ENCODE measurements at regions not wholly inside any gene's neighbourhood (a gene's known extent, or its start where the extent isn't known, plus 50 kb on each side); places are given as distances from the start of the nearest gene placed in this dataset.

DNA sequence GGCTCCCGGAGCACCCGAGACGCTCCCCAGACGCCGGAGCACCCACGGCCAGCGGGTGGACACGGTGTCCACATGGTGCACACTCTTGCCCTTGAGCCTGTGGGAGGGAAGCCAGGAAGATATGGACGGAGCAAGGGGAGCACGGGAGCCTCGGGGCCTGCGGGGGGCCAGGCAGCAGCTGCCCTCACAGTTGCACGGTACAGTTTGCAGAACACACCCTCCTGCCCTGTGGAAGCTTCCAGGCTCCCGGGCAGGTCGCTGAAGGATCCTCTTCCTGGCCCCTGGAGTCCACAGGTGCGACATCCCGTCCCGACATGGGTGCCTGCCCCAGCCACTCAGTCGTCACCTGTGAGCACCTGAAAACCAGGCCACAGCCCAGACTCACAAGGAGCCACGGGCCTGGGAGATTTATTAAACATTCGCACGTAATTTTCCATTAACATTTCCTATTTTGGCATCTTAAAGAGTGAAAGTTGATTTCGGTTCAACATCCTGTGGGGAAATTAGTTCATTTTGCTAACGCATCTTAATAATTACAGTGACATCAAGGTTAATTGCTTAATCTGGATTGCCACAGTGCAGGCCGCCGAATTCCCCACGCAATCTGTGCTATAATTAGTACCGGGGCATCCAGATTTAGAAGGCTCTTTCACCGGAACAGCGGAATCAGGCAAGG, 253.3 kb downstream of the BRD1 start:
- no peaks in the 10 kb centered on the region for H3K9me3 ChIP-seq (ENCODE audit: control insufficient read depth, insufficient read depth, low read depth, low read length)
- POLR2A ChIA-PET: no interaction called here
- intact Hi-C loops (cut with micrococcal nuclease; ENCODE audit: unreplicated experiment): no loop called here

DNA sequence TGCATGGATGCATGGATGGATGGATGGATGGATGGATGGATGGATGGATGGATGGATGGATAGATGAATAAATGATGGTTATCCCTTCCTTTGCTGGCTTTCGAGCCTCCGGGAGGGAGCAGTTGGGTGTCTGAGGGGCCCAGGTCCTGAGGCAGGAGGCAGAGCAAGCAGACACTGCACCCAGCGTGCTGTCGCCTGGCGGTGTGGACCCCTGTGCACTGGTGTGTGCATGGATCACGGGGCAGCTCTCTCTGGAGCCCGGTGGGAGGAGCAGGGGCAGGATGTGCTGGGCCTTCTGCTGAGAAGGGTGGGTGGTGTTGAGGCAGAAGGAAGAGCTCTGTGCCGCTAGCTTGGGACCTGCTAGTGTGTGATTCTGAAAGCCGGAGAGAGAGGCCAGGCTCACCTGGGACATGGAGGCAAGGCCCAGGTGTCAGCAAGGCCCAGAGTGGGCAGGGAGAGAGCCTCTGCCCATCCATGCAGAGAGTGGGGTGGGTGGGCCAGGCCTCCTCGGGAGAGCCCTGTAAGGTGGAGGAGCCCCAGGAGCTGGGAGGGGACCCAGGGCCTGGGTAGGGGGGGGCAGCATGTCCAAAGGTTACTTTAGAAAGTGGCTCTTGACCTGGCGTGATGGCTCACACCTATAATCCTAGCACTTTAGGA, 254.4 kb downstream of the BRD1 start:
- BruUV-seq (replicated peaks): no TSS peak
- no peak overlapping the region for H3K4me3 ChIP-seq (ENCODE audit: low read depth in 2 of 2, low read length in 2 of 2)
- POLR2A ChIA-PET: no interaction called here
- H3K27ac ChIP-seq (ENCODE audit: low read length): no peak overlapping the region
- intact Hi-C loops (cut with micrococcal nuclease; ENCODE audit: unreplicated experiment) (no loop called here), in situ Hi-C loops (cut with HindIII; ENCODE audit: low pct_unique_long_range_greater_than_20kb, low sequenced_read_pairs) (no loop called here)
- TF ChIP-seq, protein P1, sequence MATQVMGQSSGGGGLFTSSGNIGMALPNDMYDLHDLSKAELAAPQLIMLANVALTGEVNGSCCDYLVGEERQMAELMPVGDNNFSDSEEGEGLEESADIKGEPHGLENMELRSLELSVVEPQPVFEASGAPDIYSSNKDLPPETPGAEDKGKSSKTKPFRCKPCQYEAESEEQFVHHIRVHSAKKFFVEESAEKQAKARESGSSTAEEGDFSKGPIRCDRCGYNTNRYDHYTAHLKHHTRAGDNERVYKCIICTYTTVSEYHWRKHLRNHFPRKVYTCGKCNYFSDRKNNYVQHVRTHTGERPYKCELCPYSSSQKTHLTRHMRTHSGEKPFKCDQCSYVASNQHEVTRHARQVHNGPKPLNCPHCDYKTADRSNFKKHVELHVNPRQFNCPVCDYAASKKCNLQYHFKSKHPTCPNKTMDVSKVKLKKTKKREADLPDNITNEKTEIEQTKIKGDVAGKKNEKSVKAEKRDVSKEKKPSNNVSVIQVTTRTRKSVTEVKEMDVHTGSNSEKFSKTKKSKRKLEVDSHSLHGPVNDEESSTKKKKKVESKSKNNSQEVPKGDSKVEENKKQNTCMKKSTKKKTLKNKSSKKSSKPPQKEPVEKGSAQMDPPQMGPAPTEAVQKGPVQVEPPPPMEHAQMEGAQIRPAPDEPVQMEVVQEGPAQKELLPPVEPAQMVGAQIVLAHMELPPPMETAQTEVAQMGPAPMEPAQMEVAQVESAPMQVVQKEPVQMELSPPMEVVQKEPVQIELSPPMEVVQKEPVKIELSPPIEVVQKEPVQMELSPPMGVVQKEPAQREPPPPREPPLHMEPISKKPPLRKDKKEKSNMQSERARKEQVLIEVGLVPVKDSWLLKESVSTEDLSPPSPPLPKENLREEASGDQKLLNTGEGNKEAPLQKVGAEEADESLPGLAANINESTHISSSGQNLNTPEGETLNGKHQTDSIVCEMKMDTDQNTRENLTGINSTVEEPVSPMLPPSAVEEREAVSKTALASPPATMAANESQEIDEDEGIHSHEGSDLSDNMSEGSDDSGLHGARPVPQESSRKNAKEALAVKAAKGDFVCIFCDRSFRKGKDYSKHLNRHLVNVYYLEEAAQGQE (IDR thresholded peaks at IDR 0.05; ENCODE audit: insufficient read depth in 1 of 2, low read depth in 2 of 2, low read length in 1 of 2): no peak
- TF ChIP-seq, protein P2, sequence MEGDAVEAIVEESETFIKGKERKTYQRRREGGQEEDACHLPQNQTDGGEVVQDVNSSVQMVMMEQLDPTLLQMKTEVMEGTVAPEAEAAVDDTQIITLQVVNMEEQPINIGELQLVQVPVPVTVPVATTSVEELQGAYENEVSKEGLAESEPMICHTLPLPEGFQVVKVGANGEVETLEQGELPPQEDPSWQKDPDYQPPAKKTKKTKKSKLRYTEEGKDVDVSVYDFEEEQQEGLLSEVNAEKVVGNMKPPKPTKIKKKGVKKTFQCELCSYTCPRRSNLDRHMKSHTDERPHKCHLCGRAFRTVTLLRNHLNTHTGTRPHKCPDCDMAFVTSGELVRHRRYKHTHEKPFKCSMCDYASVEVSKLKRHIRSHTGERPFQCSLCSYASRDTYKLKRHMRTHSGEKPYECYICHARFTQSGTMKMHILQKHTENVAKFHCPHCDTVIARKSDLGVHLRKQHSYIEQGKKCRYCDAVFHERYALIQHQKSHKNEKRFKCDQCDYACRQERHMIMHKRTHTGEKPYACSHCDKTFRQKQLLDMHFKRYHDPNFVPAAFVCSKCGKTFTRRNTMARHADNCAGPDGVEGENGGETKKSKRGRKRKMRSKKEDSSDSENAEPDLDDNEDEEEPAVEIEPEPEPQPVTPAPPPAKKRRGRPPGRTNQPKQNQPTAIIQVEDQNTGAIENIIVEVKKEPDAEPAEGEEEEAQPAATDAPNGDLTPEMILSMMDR (IDR thresholded peaks at IDR 0.05): no peak
- TF ChIP-seq SIN3A (IDR thresholded peaks at IDR 0.05; ENCODE audit: borderline replicate concordance, insufficient read depth, low read depth, low read length) (no peak), POLR2AphosphoS5 (IDR thresholded peaks at IDR 0.05; ENCODE audit: low read depth, low read length) (no peak), TCF7L2 (IDR thresholded peaks at IDR 0.05; ENCODE audit: low read depth, low read length) (no peak)
- H3K4me1 ChIP-seq (ENCODE audit: control insufficient read depth, insufficient read depth, low read length): no peaks in the 10 kb centered on the region
- no peaks in the 10 kb centered on the region for H3K9me3 ChIP-seq (ENCODE audit: control insufficient read depth, insufficient read depth, low read depth, low read length)
- CTCF ChIA-PET: no interaction called here
- no peak for ATAC-seq
- no peaks in the 10 kb centered on the region for H3K27me3 ChIP-seq (ENCODE audit: control insufficient read depth, insufficient read depth, low read length)
- H3K36me3 ChIP-seq (ENCODE audit: control insufficient read depth, insufficient read depth, low read length): no peaks in the 10 kb centered on the region
- no peak for DNase-seq (ENCODE audit: low read depth, low spot score)

More for the DNA sequence above, 253.3 kb downstream of the BRD1 start:
- ATAC-seq (no peak), DNase-seq (ENCODE audit: low read depth, low spot score) (no peak)
- Histone ChIP-seq H3K4me3 (ENCODE audit: low read depth in 2 of 2, low read length in 2 of 2) (no peak overlapping the region), H3K36me3 (ENCODE audit: control insufficient read depth, insufficient read depth, low read length) (no peaks in the 10 kb centered on the region), H3K27ac (ENCODE audit: low read length) (no peak overlapping the region), H3K27me3 (ENCODE audit: control insufficient read depth, insufficient read depth, low read length) (no peaks in the 10 kb centered on the region), H3K4me1 (ENCODE audit: control insufficient read depth, insufficient read depth, low read length) (no peaks in the 10 kb centered on the region)
- in situ Hi-C loops (cut with HindIII; ENCODE audit: low pct_unique_long_range_greater_than_20kb, low sequenced_read_pairs): no loop called here
- CTCF ChIA-PET: no interaction called here
- TF ChIP-seq, protein P1 (IDR thresholded peaks at IDR 0.05; ENCODE audit: insufficient read depth in 1 of 2, low read depth in 2 of 2, low read length in 1 of 2): no peak
- TF ChIP-seq TCF7L2 (IDR thresholded peaks at IDR 0.05; ENCODE audit: low read depth, low read length) (no peak), SIN3A (IDR thresholded peaks at IDR 0.05; ENCODE audit: borderline replicate concordance, insufficient read depth, low read depth, low read length) (no peak), POLR2AphosphoS5 (IDR thresholded peaks at IDR 0.05; ENCODE audit: low read depth, low read length) (no peak)
- TF ChIP-seq, protein P2 (IDR thresholded peaks at IDR 0.05): no peak
- no TSS peak for BruUV-seq (replicated peaks)

Data from Panc1 (cell line).